ENCODE measurements at regions not wholly inside any gene's neighbourhood (a gene's known extent, or its start where the extent isn't known, plus 50 kb on each side); places are given as distances from the start of the nearest gene placed in this dataset.

- no peak for TF ChIP-seq CTCF (conservative IDR thresholded peaks at IDR 0.05; ENCODE audit: low read length)
- no peak overlapping the region for H3K4me3 ChIP-seq (ENCODE audit: low read length)
- DNase-seq (ENCODE audit: low read depth): no peak
These were observed 73.7 kb upstream of the NRIP1 start for GRCh38 chr21:15138490-15138889.

- DNase-seq (ENCODE audit: low read depth): no peak
- no peak for TF ChIP-seq CTCF (conservative IDR thresholded peaks at IDR 0.05; ENCODE audit: low read length)
- H3K4me3 ChIP-seq (ENCODE audit: low read length): no peak overlapping the region
These were observed 75.1 kb upstream of the NRIP1 start for GRCh38 chr21:15139898-15140297.

- no peak for DNase-seq (ENCODE audit: low read depth)
- TF ChIP-seq CTCF (conservative IDR thresholded peaks at IDR 0.05; ENCODE audit: low read length): no peak
- H3K4me3 ChIP-seq (ENCODE audit: low read length): no peak overlapping the region
These were observed 75.7 kb upstream of the NRIP1 start for GRCh38 chr21:15140321-15141019.

GRCh38 chr21:15141261-15141970 lies 76.6 kb upstream of the NRIP1 start:
- no peak overlapping the region for H3K4me3 ChIP-seq (ENCODE audit: low read length)
- DNase-seq (ENCODE audit: low read depth): no peak
- no peak for TF ChIP-seq CTCF (conservative IDR thresholded peaks at IDR 0.05; ENCODE audit: low read length)

- no peak for TF ChIP-seq CTCF (conservative IDR thresholded peaks at IDR 0.05; ENCODE audit: low read length)
- no peak for DNase-seq (ENCODE audit: low read depth)
- H3K4me3 ChIP-seq (ENCODE audit: low read length): no peak overlapping the region
These were observed 79.2 kb upstream of the NRIP1 start for GRCh38 chr21:15144026-15144425.

- DNase-seq (ENCODE audit: low read depth): no peak
- no peak overlapping the region for H3K4me3 ChIP-seq (ENCODE audit: low read length)
- no peak for TF ChIP-seq CTCF (conservative IDR thresholded peaks at IDR 0.05; ENCODE audit: low read length)
These were observed 83.6 kb upstream of the NRIP1 start for GRCh38 chr21:15148437-15148836.
